ENCODE measurements at regions not wholly inside any gene's neighbourhood (a gene's known extent, or its start where the extent isn't known, plus 50 kb on each side); places are given as distances from the start of the nearest gene placed in this dataset.

DNA sequence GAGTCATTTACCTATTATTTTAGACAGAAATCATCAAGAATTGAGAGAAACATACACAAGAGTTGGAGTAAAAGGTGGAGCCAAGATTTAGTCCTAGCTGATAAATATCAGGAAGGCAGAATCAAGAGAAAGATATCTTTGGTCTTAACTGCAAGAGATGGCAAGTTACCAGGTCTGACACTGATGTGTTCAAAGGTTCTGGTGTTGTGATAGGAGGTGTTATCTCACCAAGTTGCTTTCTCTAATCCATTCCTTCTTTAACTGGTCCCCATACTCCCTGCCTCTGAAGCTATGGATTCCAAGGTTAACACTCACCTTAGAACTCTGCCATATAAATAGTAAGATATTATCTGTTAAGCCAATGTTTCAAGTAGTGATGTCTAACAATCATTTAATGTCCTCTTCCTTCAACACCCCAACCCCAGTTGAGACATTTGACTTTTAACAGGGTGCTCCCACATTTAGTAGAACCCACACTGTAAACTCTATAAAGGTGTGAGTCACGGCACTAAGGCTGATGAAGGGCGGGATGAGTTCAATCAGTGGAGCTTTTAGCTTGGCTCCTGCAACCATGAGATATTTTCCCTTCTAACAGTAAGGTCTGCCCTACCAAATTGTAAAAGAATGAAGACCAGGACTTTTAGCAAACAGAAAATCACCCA is 333.7 kb downstream of the RND3 start:
- no peaks in the 10 kb centered on the region for H3K36me3 ChIP-seq (ENCODE audit: control insufficient read depth, insufficient read depth, low read length)

GRCh38 chr2:150152230-150152629 is 335.2 kb downstream of the RND3 start:
- Histone ChIP-seq H3K27ac (ENCODE audit: low read length) (no peak overlapping the region), H3K4me3 (ENCODE audit: low read length) (no peak overlapping the region), H3K27me3 (ENCODE audit: control insufficient read depth, insufficient read depth, low read length) (no peaks in the 10 kb centered on the region), H3K9me3 (ENCODE audit: control insufficient read depth, insufficient read depth, low read length) (no peaks in the 10 kb centered on the region), H3K36me3 (ENCODE audit: control insufficient read depth, insufficient read depth, low read length) (no peaks in the 10 kb centered on the region), H3K4me1 (ENCODE audit: control insufficient read depth, insufficient read depth, low read length) (no peaks in the 10 kb centered on the region)
- no peak for DNase-seq (ENCODE audit: low read depth, low spot score)
- WGBS (ENCODE audit: insufficient coverage, insufficient read length): no CpG with 5 or more reads among the region's 2 CpGs

More for the DNA sequence above, 333.7 kb downstream of the RND3 start:
- H3K27ac ChIP-seq (ENCODE audit: low read length): no peak overlapping the region
- no peaks in the 10 kb centered on the region for H3K27me3 ChIP-seq (ENCODE audit: control insufficient read depth, insufficient read depth, low read length)
- DNase-seq (ENCODE audit: low read depth, low spot score): no peak
- H3K4me3 ChIP-seq (ENCODE audit: low read length): no peak overlapping the region
- H3K9me3 ChIP-seq (ENCODE audit: control insufficient read depth, insufficient read depth, low read length): no peaks in the 10 kb centered on the region
- WGBS (ENCODE audit: insufficient coverage, insufficient read length): no CpG with 5 or more reads among the region's 2 CpGs
- H3K4me1 ChIP-seq (ENCODE audit: control insufficient read depth, insufficient read depth, low read length): no peaks in the 10 kb centered on the region

GRCh38 chr2:150150144-150150543 is 337.3 kb downstream of the RND3 start:
- no peak for DNase-seq (ENCODE audit: low read depth, low spot score)
- no CpG with 5 or more reads among the region's 2 CpGs for WGBS (ENCODE audit: insufficient coverage, insufficient read length)
- Histone ChIP-seq H3K27me3 (ENCODE audit: control insufficient read depth, insufficient read depth, low read length) (no peaks in the 10 kb centered on the region), H3K9me3 (ENCODE audit: control insufficient read depth, insufficient read depth, low read length) (no peaks in the 10 kb centered on the region), H3K4me3 (ENCODE audit: low read length) (no peak overlapping the region), H3K4me1 (ENCODE audit: control insufficient read depth, insufficient read depth, low read length) (no peaks in the 10 kb centered on the region), H3K27ac (ENCODE audit: low read length) (no peak overlapping the region), H3K36me3 (ENCODE audit: control insufficient read depth, insufficient read depth, low read length) (no peaks in the 10 kb centered on the region)

- Histone ChIP-seq H3K4me1 (ENCODE audit: control insufficient read depth, insufficient read depth, low read length) (no peaks in the 10 kb centered on the region), H3K9me3 (ENCODE audit: control insufficient read depth, insufficient read depth, low read length) (no peaks in the 10 kb centered on the region), H3K27me3 (ENCODE audit: control insufficient read depth, insufficient read depth, low read length) (no peaks in the 10 kb centered on the region), H3K27ac (ENCODE audit: low read length) (no peak overlapping the region), H3K36me3 (ENCODE audit: control insufficient read depth, insufficient read depth, low read length) (no peaks in the 10 kb centered on the region), H3K4me3 (ENCODE audit: low read length) (no peak overlapping the region)
- WGBS (ENCODE audit: insufficient coverage, insufficient read length): no CpG with 5 or more reads among the region's 6 CpGs
- no peak for DNase-seq (ENCODE audit: low read depth, low spot score)
Observed at GRCh38 chr2:150147889-150148683, 339.4 kb downstream of the RND3 start.

- no peaks in the 10 kb centered on the region for H3K9me3 ChIP-seq (ENCODE audit: control insufficient read depth, insufficient read depth, low read length)
- H3K4me1 ChIP-seq (ENCODE audit: control insufficient read depth, insufficient read depth, low read length): no peaks in the 10 kb centered on the region
- H3K27ac ChIP-seq (ENCODE audit: low read length): no peak overlapping the region
- no peak overlapping the region for H3K4me3 ChIP-seq (ENCODE audit: low read length)
- H3K36me3 ChIP-seq (ENCODE audit: control insufficient read depth, insufficient read depth, low read length): no peaks in the 10 kb centered on the region
- H3K27me3 ChIP-seq (ENCODE audit: control insufficient read depth, insufficient read depth, low read length): no peaks in the 10 kb centered on the region
- WGBS (ENCODE audit: insufficient coverage, insufficient read length): no CpG with 5 or more reads among the region's 1 CpG
- no peak for DNase-seq (ENCODE audit: low read depth, low spot score)
Observed at GRCh38 chr2:150146879-150147278, 340.6 kb downstream of the RND3 start.

- Histone ChIP-seq H3K4me3 (ENCODE audit: low read length) (no peak overlapping the region), H3K9me3 (ENCODE audit: control insufficient read depth, insufficient read depth, low read length) (no peaks in the 10 kb centered on the region), H3K36me3 (ENCODE audit: control insufficient read depth, insufficient read depth, low read length) (no peaks in the 10 kb centered on the region), H3K27ac (ENCODE audit: low read length) (no peak overlapping the region), H3K27me3 (ENCODE audit: control insufficient read depth, insufficient read depth, low read length) (no peaks in the 10 kb centered on the region), H3K4me1 (ENCODE audit: control insufficient read depth, insufficient read depth, low read length) (no peaks in the 10 kb centered on the region)
- DNase-seq (ENCODE audit: low read depth, low spot score): no peak
- no CpG with 5 or more reads among the region's 4 CpGs for WGBS (ENCODE audit: insufficient coverage, insufficient read length)
Observed at GRCh38 chr2:150145299-150145692, 342.2 kb downstream of the RND3 start.

DNA sequence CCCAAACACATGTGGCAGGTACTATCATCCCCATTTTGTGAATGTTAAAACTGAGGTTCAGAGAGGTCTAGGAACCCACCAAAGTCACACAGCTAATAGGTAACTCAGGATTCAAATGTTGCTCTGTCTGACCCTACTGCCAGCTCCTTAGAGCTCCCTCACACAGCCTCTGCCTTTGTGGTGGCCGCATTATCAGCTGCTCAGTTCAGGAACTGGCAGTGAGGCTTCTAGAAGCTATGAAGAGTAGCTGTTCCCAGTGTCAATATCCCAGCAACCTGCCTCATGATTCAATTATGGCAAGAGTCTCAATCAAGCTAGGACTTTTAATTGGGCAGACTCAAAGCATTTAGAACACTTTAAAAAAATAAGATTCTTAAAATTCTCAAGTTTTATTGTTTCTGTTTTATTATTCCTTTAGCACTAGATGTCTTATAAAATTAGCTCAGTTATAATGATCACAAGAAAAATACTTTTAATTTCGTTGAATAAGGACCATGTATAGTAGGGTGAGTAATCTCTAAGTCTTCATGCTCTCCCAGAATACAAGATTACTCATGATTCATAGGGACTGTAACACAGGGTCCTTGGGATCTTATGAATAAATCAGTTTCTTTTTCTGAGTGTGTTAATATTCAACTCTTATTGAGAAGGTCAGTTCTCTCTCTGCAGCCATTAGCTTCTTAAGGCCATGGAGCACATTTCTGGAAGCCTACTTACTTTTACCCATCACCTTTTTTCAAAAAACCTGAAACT is 342.7 kb downstream of the RND3 start:
- Histone ChIP-seq H3K4me3 (ENCODE audit: low read length) (no peak overlapping the region), H3K27me3 (ENCODE audit: control insufficient read depth, insufficient read depth, low read length) (no peaks in the 10 kb centered on the region), H3K36me3 (ENCODE audit: control insufficient read depth, insufficient read depth, low read length) (no peaks in the 10 kb centered on the region), H3K27ac (ENCODE audit: low read length) (no peak overlapping the region), H3K4me1 (ENCODE audit: control insufficient read depth, insufficient read depth, low read length) (no peaks in the 10 kb centered on the region), H3K9me3 (ENCODE audit: control insufficient read depth, insufficient read depth, low read length) (no peaks in the 10 kb centered on the region)
- no CpG with 5 or more reads among the region's 2 CpGs for WGBS (ENCODE audit: insufficient coverage, insufficient read length)
- no peak for DNase-seq (ENCODE audit: low read depth, low spot score)

- DNase-seq (ENCODE audit: low read depth, low spot score): no peak
- no peaks in the 10 kb centered on the region for H3K9me3 ChIP-seq (ENCODE audit: control insufficient read depth, insufficient read depth, low read length)
- WGBS (ENCODE audit: insufficient coverage, insufficient read length): no CpG with 5 or more reads among the region's 7 CpGs
- no peak overlapping the region for H3K4me3 ChIP-seq (ENCODE audit: low read length)
- H3K27ac ChIP-seq (ENCODE audit: low read length): no peak overlapping the region
- no peaks in the 10 kb centered on the region for H3K36me3 ChIP-seq (ENCODE audit: control insufficient read depth, insufficient read depth, low read length)
- H3K4me1 ChIP-seq (ENCODE audit: control insufficient read depth, insufficient read depth, low read length): no peaks in the 10 kb centered on the region
- H3K27me3 ChIP-seq (ENCODE audit: control insufficient read depth, insufficient read depth, low read length): no peaks in the 10 kb centered on the region
Observed at GRCh38 chr2:150143087-150143536, 344.4 kb downstream of the RND3 start.

DNA sequence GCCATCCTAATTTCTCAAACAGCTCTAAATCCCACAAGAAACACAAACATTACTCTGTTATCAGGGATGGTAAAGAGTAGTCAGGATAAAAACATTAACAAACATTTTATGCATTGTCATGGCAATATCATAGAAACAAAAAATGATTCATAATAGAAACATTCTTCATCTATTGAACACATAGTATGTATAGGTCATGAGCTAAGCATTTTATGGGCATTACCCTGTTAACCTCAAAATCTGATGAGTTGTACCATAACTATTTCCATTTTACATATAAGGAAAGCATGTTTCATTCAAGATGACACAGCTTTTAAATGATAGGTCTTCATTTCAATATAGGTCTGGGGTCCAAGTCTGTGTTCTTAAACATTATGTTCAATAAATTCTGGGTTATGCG is 344.9 kb downstream of the RND3 start:
- Histone ChIP-seq H3K4me1 (ENCODE audit: control insufficient read depth, insufficient read depth, low read length) (no peaks in the 10 kb centered on the region), H3K27ac (ENCODE audit: low read length) (no peak overlapping the region), H3K36me3 (ENCODE audit: control insufficient read depth, insufficient read depth, low read length) (no peaks in the 10 kb centered on the region), H3K9me3 (ENCODE audit: control insufficient read depth, insufficient read depth, low read length) (no peaks in the 10 kb centered on the region), H3K4me3 (ENCODE audit: low read length) (no peak overlapping the region), H3K27me3 (ENCODE audit: control insufficient read depth, insufficient read depth, low read length) (no peaks in the 10 kb centered on the region)
- DNase-seq (ENCODE audit: low read depth, low spot score): no peak
- no CpG with 5 or more reads among the region's 1 CpG for WGBS (ENCODE audit: insufficient coverage, insufficient read length)

- H3K27me3 ChIP-seq (ENCODE audit: control insufficient read depth, insufficient read depth, low read length): no peaks in the 10 kb centered on the region
- no peaks in the 10 kb centered on the region for H3K9me3 ChIP-seq (ENCODE audit: control insufficient read depth, insufficient read depth, low read length)
- no peak overlapping the region for H3K27ac ChIP-seq (ENCODE audit: low read length)
- no peak for DNase-seq (ENCODE audit: low read depth, low spot score)
- no peak overlapping the region for H3K4me3 ChIP-seq (ENCODE audit: low read length)
- WGBS (ENCODE audit: insufficient coverage, insufficient read length): no CpG with 5 or more reads among the region's 4 CpGs
- H3K4me1 ChIP-seq (ENCODE audit: control insufficient read depth, insufficient read depth, low read length): no peaks in the 10 kb centered on the region
- H3K36me3 ChIP-seq (ENCODE audit: control insufficient read depth, insufficient read depth, low read length): no peaks in the 10 kb centered on the region
Observed at GRCh38 chr2:150141226-150142001, 346.1 kb downstream of the RND3 start.
